GM18502 (cell line): ENCODE measurements at regions not wholly inside any gene's neighbourhood (a gene's known extent, or its start where the extent isn't known, plus 50 kb on each side); places are given as distances from the start of the nearest gene placed in this dataset.
A peak's percentile ranks its signal among the peaks of the same experiment; 100 is the strongest.

ENCODE experiments used
- ATAC-seq: cut with Tn5 transposase; IDR thresholded peaks from one replicate; pipeline ENCODE4 v1.9.1; 2021; ENCODE audit warnings: mild to moderate bottlenecking; ENCODE audit not compliant: unreplicated experiment, poor library complexity

DNA sequence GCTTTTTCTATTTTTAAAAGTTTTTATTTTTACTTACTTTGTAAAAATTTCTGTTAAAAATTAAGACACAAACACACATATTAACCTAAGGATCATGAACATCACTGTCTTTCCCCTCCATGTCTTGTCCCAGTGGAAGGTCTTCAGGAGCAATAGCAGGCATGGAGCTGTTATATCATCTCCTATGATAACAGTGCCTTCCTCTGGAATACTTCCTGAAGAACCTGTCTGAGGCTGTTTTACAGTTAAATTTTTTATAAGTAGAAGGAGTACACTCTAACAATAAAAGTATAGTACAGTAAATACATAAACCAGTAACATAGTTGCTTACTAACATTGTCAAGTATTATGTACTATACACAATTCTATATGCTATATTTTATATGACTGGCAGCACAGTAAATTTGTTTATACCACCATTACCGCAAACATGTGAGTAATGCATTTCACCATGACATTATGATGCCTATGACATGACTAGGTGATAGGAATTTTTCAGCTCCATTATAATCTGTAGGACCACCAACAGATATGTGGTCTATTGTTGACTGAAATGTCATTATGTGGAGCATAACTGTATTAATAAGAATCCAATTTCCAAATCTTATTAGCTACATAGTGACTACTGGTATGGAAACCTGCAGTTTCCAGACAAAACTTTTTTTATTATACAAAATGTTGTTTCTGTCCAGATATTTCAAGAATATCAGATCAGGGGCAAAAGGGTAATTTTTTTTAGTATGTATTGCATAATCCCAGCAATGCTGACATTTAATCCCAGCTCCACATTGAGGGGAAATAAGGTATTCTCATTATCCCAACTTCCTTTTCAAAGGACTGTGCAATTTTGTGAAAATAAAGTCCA lies 337.2 kb upstream of the SLC39A10 start:
- no peak for ATAC-seq

DNA sequence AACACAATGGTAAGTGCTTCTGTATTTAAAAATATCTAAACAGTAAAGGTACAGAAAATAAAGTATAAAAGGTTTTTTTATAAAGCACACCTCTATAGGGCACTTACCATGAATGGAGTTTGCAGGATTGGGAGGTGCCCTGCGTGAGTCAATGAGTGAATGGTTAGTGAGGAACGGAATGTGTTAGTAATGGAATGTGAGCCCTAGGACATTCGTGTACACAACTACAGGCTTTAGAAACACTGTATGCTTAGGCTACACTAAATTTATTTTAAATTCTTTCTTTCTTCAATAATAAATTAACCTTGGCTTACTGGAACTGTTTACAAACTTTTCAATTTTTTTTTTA lies 337.9 kb upstream of the SLC39A10 start:
- no peak for ATAC-seq

DNA sequence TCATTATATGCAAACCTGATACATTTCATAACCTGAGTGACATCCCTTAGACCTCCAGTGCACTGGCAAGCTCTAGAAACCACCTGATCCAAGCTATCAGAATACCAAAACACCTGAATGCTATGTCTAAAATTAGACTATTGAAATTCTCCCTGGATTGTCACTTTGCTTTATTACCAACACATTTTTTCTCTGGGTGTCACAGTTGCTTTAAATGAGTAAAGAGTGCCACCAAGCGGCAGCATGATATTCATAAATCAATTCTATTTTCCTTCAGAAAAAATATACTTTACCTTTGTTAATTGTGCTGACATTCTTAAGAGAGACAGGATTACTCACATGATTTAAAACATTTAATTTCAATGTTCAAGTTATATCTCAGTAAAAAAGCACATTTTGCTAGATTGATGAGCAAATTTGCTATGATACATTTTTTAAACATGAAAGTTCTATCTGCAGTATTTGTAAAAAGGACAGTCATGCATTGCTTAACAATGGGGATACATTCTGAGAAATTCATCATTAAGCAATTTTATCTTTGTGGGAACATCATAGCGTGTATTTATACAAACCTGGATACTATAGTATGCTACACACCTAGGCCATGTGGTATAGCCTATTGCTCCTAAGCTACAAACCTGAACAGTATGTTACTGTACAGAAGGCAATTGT lies 338.4 kb upstream of the SLC39A10 start:
- peak; percentile 47 for ATAC-seq

DNA sequence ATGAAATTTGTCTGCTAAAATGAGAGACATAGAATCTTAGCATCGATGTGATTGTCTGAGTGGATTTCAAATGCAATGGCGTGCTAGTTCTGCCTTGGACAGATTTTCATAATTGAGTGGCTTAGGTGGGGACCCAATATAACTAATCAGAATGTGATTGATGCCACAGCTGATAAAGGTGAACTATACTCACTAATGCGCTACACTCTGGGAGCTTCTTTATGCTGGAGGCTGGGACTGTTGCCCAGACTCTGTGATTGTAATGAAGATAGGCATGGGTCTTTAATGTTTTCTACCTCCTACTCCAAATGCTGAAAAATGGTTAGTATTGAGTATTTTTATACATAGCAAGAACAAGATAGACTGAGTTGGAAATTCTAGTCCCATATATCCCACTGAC lies 339.5 kb upstream of the SLC39A10 start:
- ATAC-seq, result no peak

DNA sequence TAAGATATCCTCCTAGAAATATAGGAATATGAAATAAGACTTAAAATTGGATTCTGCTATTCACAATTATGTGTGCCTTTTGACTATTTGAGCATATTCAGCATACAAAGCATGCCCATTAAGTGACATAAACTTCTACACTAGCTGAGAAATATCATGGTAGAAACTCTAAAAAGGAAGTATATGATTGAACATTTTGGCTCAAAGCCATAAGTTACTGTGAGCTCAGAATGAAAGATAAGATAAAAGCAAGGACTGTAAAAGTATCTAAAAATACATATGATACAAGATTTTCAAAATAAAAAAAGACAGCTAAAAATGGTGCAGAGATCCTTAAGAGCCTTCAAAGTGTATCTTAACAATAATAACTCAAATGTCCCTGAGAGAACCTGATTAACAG lies 340.5 kb upstream of the SLC39A10 start:
- no peak for ATAC-seq

DNA sequence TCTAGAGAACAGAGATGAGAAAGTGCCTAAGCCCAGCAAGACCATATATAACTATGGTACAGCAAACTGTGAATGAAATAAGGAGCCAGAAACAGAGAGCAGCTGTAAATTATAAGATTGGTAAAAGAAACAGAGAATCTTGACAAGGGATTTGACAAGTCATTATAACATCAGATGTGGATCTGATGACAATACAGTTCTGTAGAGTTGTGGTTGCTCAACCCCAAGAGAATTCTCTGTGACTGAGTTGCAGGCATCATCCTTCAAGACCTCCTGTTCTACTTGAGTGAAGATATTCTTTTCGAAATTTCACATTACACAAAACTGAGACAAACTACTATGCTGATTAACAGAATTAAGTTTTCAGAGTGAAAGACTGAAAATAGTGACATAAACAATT lies 343.1 kb upstream of the SLC39A10 start:
- ATAC-seq, result no peak

DNA sequence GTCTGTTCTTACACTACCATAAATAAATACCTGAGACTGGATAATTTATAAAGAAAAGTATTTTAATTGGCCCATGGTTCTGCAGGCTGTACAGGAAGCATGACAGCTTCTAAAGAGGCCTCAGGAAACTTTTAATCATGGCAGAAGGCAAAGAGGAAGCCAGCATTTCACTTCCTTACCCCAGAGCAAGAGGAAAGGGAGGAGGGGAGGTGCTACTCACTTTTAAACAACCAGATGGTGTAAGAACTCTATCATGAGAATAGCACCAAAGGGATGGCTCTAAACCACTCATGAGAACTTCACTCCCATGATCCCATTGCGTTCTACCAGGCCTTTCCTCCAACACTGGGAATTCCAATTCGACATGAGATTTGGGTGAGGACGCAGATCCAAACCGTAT lies 344.4 kb upstream of the SLC39A10 start:
- ATAC-seq, result no peak

DNA sequence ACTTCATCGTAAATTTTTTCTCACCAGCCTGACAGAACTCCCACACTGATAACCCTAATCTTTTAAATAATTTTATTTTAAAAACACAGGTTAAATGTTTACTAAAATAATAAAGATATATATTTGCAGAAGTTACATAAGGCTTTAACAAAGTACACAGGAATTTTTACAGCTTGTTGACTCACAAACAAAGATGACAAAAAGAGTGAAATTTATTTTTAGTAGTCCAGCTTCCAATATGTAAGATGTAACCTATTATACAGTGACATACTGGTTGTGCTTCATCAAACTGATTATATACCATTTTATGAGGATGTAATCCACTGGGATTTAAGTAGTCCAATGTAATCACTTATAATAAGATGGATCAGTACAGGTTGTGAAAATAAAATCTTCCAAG lies 348.9 kb upstream of the SLC39A10 start:
- no peak for ATAC-seq

DNA sequence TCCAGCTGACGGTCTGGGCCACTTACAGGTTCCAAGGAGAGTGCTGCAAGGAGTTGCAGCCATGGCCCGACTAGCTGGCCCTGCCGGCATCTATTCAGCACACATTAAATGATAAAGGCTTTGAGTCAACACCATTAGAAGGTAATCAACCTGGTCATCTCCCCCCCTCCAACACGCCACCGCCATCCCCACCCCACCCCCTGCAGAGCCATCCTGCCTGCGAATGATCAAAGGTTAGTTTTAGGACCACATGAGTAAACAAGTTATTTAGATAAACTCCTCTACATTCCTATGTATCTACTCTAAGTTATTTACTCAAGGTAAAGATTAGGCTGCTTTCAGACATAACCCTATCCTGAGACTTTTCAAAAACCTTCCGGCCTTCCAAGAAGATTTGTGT lies 349.3 kb upstream of the SLC39A10 start:
- ATAC-seq, result no peak

DNA sequence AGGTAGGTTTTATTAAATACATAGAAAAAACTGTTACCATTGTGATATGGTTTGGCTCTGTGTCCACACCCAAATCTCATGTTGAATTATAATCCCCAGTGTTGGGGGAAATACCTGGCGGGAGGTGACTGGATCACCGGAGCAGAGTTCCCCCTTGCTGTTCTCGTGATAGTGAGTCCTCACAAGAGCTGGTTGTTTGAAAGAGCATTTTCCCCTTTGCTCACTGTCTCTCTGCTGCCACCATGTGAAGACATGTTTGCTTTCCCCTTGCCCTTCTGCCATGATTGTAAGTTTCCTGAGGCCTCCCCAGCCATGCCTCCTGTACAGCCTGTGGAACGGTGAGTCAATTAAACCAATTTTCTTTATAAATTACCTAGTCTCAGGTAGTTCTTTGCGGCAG lies 352.7 kb upstream of the SLC39A10 start:
- ATAC-seq, result no peak

DNA sequence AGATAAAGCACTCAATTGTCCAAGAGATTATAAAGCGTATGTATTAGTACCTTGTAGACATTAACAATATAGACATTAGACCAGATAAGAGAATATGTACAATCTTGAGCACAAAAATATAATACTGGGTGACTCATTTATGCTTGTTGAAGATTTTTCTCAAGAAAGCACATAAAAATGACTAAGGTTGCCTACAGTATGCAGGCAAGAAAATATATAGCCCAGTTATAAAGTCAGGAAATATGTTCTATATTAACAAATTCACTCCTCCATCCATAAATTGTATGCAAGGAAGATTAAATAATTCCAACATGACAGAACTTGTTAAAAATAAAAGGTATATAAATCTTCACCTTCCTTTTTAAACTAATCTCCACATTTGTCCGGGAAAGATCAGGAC lies 356.4 kb upstream of the SLC39A10 start:
- ATAC-seq, result no peak

DNA sequence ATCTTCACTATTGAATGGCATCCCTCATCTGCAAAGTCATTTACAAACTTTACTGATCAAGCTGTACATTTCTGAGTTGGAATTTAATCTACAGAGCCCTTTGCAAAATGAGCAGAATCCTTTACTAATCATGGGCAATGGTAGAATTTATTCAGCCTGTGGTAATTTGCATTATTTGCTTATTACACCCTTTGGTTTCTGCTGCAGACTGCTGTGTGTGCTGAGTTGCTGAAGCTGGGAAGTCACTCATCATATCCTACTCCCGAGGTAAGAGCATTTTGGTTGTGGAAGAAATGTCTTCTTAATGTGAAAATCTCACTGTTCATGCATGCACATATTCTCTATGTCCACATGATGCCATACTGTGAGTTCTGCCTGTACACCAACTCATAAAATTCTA lies 357.4 kb upstream of the SLC39A10 start:
- no peak for ATAC-seq

DNA sequence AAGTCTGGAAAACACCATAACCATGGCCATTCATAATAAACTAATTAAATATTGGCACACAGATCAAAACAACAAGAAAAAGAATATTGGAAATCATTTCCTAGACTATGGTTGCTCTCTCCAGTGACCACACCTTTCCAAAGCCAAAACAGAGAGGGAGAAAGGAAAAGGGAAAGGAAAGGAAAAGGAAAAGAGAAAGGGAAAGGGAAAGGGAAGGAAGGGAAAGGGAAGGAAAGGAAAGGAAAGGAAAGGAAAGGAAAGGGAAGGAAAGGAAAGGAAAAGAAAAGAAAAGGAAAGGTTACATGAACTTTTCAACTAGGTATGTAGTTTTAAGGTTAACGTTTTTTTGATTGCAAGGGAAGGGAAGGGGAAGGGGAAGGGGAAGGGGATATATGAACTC lies 360.5 kb upstream of the SLC39A10 start:
- ATAC-seq, result no peak

DNA sequence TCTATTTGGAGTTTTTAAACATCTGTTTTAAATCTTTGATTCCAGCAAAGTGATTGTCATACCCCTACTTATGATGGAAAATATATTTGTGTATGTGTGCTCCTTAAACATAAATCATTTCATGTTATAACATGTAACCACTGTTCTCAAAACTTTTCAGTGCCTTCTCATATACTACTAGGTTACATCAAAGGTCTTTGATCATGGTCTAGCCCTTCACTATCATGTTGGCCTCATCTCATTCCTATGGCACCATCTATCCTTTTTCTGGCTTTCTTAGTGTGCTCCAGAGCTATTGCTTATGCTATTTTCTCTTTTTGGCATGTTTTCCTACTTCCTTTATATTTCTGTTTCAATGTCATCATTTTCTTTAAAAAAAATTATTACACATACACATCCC lies 367.9 kb upstream of the SLC39A10 start:
- ATAC-seq, result no peak

DNA sequence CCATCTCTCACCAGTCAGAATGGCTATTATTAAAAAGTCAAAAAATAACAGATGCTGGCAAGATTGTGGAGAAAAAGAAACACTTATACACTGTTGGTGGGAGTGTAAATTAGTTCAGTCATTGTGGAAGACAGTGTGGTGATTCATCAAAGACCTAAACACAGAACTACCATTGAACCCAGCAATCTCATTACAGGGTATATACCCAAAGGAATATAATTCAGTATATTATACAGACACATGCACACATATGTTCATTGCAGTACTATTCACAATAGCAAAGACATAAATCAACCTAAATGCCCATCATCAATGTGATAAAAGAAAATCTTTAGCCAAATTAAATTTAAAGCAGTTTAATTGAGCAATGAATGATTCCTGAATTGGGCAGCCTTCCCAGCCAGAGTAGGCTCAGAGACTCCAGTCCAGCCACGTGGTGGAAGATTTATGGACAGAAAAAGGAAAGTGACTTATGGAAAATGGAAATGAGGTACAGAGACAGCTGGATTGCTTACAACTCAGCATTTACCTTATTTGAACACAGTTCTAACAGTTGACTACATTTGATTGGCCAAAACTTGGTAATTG lies 377.1 kb upstream of the SLC39A10 start:
- ATAC-seq, result no peak

DNA sequence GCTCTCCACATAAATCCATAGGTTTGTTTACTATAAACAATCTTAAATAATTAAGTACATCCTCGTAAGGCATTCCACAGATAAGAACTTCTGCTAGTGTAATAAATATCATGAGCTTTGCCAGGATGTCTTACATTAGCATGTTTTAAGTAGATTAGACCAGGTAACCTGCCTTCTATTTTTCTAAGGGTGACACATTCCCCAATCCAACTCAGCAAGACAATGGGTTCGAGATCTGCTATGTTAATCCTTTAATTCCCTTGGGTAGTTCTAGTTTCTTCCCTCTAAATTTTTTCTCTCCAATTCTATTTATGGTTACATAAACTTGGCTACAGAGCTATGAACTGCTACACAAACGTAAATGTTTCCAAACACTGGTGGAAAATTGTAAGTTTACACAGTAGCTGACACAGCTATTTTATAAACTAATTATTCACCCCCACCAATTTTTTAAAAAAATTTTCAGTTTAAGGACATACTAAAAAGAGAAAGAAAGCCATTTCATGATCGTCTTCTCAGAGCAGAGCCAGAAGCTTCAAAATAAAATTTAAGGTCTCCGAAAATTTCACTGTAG lies 386.5 kb upstream of the SLC39A10 start:
- ATAC-seq, result no peak

DNA sequence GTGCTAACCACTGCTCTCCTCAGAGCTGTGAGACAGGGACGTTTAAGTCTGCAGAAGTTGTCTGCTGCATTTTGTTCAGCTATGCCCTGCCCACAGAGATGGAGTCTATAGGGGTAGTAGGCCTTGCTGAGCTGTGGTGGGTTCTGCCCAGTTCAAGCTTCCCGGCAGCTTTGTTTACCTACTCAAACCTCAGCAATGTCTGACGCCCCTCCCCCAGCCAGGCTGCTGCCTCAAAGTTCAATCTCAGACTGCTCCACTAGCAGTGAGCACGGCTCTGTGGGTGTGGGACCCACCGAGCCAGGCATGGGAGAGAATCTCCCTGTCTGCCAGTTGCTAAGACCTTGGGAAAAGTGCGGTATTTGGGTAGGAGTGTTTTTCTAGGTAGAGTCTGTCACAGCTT lies 387.8 kb upstream of the SLC39A10 start:
- ATAC-seq, result no peak

DNA sequence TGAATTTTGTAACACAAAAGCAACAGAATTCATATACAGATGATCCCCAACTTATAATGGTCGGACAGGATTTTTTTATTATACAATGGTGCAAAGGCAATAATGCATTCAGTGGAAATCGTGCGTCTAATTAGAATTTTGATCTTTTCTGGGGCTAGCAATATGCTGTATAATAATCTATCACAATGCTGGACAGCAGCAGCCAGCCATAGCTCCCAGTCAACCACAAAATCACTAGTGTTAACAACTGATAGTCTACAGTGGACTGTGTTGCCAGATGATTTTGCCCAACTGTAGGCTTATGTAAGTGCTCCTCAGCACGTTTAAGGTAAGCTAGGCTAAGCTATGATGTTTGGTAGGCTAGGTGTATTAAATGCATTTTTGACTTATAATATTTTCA lies 399.0 kb upstream of the SLC39A10 start:
- ATAC-seq, result no peak

DNA sequence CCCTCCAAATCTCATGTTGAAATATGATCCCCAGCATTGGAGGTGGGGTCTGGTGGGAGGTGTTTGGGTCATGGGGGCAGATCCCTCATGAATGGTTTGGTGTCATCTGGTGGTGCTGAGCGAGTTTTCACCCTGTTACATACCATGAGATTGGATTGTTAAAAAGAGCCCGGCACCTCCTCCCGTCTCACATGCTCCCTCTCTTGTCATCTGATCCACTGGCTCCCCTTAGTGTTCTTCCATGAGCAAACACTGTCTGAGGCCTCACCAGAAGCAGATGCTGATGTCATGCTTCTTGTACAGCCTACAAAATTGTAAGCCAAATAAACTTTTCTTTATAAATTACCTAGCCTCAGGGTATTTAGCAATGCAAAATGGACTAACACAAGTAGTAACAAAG lies 405.0 kb upstream of the SLC39A10 start:
- no peak for ATAC-seq

DNA sequence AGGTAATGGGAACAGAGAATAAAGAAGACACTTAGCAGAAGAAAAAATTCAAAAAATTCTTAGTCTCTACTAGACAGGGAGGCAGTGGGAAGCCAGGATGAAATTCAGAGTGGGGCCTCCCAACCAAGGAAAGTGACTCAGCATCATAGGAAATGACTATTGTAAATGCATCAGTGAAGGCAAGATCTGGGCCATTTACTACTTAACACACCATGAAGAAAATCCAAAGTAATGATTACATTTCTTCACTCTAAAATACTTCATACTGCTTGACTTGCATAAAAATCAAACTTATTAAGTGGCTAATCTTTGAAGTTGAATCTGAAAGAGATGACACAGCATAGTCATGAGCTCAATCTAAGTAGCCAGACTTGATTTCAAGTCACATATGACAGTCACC lies 405.8 kb upstream of the SLC39A10 start:
- ATAC-seq, result no peak

DNA sequence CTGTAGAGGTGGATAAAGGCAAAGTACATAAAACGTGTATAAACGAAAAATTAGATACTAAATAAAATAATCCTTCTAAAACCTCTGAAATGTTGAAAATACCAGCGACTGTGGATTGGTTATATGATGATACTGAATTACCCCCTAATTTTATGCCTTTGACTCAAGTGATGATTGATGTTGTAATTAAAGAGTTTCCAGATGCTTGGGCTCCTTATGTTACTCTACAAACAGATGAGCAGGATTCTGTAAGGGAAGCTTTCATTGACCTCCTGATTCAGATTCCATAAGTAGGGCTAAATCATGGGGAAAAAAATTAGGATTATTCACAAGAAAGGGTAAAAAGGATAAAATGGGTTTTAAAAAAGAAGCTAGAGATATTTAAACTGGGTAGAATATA lies 418.2 kb upstream of the SLC39A10 start:
- no peak for ATAC-seq
